Neural cell (in vitro differentiated cells): ENCODE measurements at regions not wholly inside any gene's neighbourhood (a gene's known extent, or its start where the extent isn't known, plus 50 kb on each side); places are given as distances from the start of the nearest gene placed in this dataset.
"Not testable (repeated sequence)": the region's sequence is repeated elsewhere in the genome, so short reads cannot be mapped to it uniquely, and the experiment has no call there.

Source experiments
- H2AFZ ChIP-seq: fragments of 200-600, 300-800 bp; sonication (generic), shearing (Covaris generic); 2 replicates; pipeline ENCODE4 v1.6.0; 2014; ENCODE audit warnings: low read depth, mild to moderate bottlenecking, antibody characterized with exemption, low read length, moderate library complexity
- H3F3A ChIP-seq: fragments of 200-600 bp; shearing (Covaris generic); 2 replicates; pipeline ENCODE4 v1.6.1; 2016; ENCODE audit warnings: mild to moderate bottlenecking, moderate library complexity, mixed read lengths, antibody characterized with exemption, low read length; ENCODE audit not compliant: insufficient read depth, poor library complexity, severe bottlenecking
- H3K27ac ChIP-seq: fragments of 200-600, 300-800 bp; sonication (generic), shearing (Covaris generic); 2 replicates; pipeline ENCODE4 v1.5.1; 2014; ENCODE audit warnings: mild to moderate bottlenecking, low read length, moderate library complexity
- H3K27me3 ChIP-seq: fragments of 300-800, 200-600 bp; sonication (generic), shearing (Covaris generic); 2 replicates; pipeline ENCODE4 v1.6.0; 2014; ENCODE audit warnings: mild to moderate bottlenecking, low read depth, low read length, moderate library complexity; ENCODE audit not compliant: insufficient read depth
- H3K36me3 ChIP-seq: fragments of 300-800, 200-600 bp; sonication (generic), shearing (Covaris generic); 2 replicates; pipeline ENCODE4 v1.5.1; 2014; ENCODE audit warnings: mild to moderate bottlenecking, antibody characterized with exemption, low read length, moderate library complexity; ENCODE audit not compliant: insufficient read depth
- H3K4me2 ChIP-seq: fragments of 300-800, 200-600 bp; sonication (generic), shearing (Covaris generic); 2 replicates; pipeline ENCODE4 v1.6.0; 2014; ENCODE audit warnings: mild to moderate bottlenecking, low read length
- H3K4me3 ChIP-seq: fragments of 300-800, 200-600 bp; sonication (generic), shearing (Covaris generic); 2 replicates; pipeline ENCODE4 v1.5.1; 2014; ENCODE audit warnings: mild to moderate bottlenecking, low read length, moderate library complexity
- H3K79me2 ChIP-seq: fragments of 200-600 bp; shearing (Covaris generic); replicated peaks from 2 replicates; pipeline ENCODE4 v1.6.0; 2014; ENCODE audit warnings: mild to moderate bottlenecking, low read length, moderate library complexity; ENCODE audit not compliant: insufficient read depth
- H3K9ac ChIP-seq: fragments of 300-800, 200-600 bp; sonication (generic), shearing (Covaris generic); 2 replicates; pipeline ENCODE4 v1.6.1; 2016; ENCODE audit warnings: mild to moderate bottlenecking, low read length, mixed read lengths
- H3K9me2 ChIP-seq: fragments of 200-600 bp; shearing (Covaris generic); 2 replicates; pipeline ENCODE4 v1.6.1; 2016; ENCODE audit warnings: mild to moderate bottlenecking, low read length, mixed read lengths; ENCODE audit not compliant: insufficient read depth
- H3K9me3 ChIP-seq: fragments of 200-600, 300-800 bp; sonication (generic), shearing (Covaris generic); 2 replicates; pipeline ENCODE4 v1.6.1; 2016; ENCODE audit warnings: mild to moderate bottlenecking, mixed run types, low read length, moderate library complexity, mixed read lengths
- H4K20me1 ChIP-seq: fragments of 200-600 bp; shearing (Covaris generic); 2 replicates; pipeline ENCODE4 v1.6.1; 2016; ENCODE audit warnings: mild to moderate bottlenecking, mixed run types; ENCODE audit not compliant: insufficient read depth
- EP300 ChIP-seq: fragments of 450-650 bp; conservative IDR thresholded peaks from 2 replicates; pipeline ENCODE4 v1.6.1; 2014; ENCODE audit warnings: antibody characterized with exemption, mild to moderate bottlenecking, moderate library complexity; ENCODE audit not compliant: poor library complexity, severe bottlenecking
- EZH2 ChIP-seq: fragments of 200-600, 300-800 bp; shearing (Covaris generic), sonication (generic); IDR thresholded peaks from 2 replicates; pipeline ENCODE4 v1.6.1; 2014; ENCODE audit warnings: antibody characterized with exemption, low read length, borderline replicate concordance, mild to moderate bottlenecking; ENCODE audit not compliant: insufficient read depth, poor library complexity, severe bottlenecking
- MXI1 ChIP-seq: fragments of 450-650 bp; conservative IDR thresholded peaks from 2 replicates; pipeline ENCODE4 v1.6.1; 2014; ENCODE audit warnings: antibody characterized with exemption, mild to moderate bottlenecking; ENCODE audit not compliant: poor library complexity, severe bottlenecking
- POLR2AphosphoS5 ChIP-seq: IDR thresholded peaks from 2 replicates; pipeline ENCODE4 v1.6.1; 2012
- RAD21 ChIP-seq: fragments of 450-650 bp; conservative IDR thresholded peaks from 2 replicates; pipeline ENCODE4 v1.6.1; 2014; ENCODE audit warnings: antibody characterized with exemption, mild to moderate bottlenecking, moderate library complexity
- SMC3 ChIP-seq: fragments of 450-650 bp; conservative IDR thresholded peaks from 2 replicates; pipeline ENCODE4 v1.6.1; 2014; ENCODE audit warnings: antibody characterized with exemption, mild to moderate bottlenecking, moderate library complexity; ENCODE audit not compliant: poor library complexity
- TAF1 ChIP-seq: IDR thresholded peaks from 2 replicates; pipeline ENCODE4 v1.6.1; 2012; ENCODE audit warnings: low read depth
- TF ChIP-seq, protein P1 (sequence below): IDR thresholded peaks from 2 replicates; pipeline ENCODE4 v1.6.1; 2012; ENCODE audit warnings: borderline replicate concordance
- TF ChIP-seq, protein P2 (sequence below): fragments of 450-650 bp; IDR thresholded peaks from 2 replicates; pipeline ENCODE4 v1.5.1; 2014; ENCODE audit warnings: antibody characterized with exemption, mild to moderate bottlenecking, moderate library complexity; ENCODE audit not compliant: poor library complexity, severe bottlenecking

DNA sequence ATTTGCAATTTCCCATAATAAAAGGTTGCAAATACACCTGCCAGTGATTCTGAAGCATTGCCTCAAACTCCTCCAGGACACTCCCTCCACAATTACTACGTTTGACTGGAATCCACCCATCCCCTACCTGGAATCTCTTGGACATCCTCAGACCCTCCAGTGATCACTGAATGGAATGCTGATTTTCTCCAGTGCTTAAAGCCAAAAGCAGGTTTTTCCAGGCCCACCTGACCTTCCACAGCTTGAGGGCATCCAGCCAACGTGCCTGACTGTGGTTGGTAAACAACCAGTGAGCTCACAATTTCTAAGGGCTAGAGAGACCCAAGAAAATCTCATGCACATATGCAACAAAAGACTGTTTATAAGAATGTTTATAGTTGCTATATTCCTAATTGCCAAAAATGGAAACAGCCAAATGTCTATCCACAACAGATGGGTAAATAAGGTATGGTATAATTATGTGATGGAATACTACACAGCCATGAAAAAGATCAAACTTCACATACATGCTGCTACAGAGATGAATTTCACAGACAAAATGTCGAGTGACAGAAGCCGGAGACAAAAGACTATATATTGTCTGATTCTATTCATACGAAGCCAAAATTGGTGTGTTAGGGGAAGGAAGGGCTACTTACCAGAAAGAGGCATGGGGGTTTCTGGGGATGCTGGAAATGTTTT lies 147.1 kb upstream of the RREB1 start:
- Histone ChIP-seq H4K20me1 (no peaks in the 10 kb centered on the region), H3K9me2 (no peaks in the 10 kb centered on the region), H3F3A (no peaks in the 10 kb centered on the region), H2AFZ (no peak overlapping the region), H3K4me3 (no peak overlapping the region), H3K79me2 (no peaks in the 10 kb centered on the region), H3K27me3 (no peaks in the 10 kb centered on the region), H3K27ac (no peak overlapping the region), H3K4me2 (no peak overlapping the region), H3K36me3 (no peaks in the 10 kb centered on the region), H3K9ac (no peak overlapping the region), H3K9me3 (no peaks in the 10 kb centered on the region)
- TF ChIP-seq TAF1, result no peak
- TF ChIP-seq POLR2AphosphoS5, result no peak

DNA sequence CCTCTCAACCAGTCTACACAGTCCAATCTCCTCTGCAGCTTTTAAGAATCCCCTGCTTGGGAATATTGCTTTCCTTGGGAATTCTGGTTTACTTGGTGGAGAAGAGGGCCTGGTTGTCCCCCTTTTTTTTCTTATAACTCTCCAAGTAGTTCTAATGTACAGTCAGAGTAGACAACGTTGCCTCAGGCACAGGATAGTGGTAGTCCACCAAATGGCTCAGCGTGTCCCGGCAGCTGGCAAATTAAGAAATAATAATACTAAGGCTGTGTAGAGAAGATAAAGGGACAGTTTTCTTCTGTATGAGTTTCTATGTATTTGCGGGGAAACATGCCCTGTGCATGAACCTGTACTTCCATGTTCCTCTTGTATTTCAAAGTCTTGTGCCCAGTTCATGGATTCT lies 145.7 kb upstream of the RREB1 start:
- no peaks in the 10 kb centered on the region for H3K36me3 ChIP-seq

DNA sequence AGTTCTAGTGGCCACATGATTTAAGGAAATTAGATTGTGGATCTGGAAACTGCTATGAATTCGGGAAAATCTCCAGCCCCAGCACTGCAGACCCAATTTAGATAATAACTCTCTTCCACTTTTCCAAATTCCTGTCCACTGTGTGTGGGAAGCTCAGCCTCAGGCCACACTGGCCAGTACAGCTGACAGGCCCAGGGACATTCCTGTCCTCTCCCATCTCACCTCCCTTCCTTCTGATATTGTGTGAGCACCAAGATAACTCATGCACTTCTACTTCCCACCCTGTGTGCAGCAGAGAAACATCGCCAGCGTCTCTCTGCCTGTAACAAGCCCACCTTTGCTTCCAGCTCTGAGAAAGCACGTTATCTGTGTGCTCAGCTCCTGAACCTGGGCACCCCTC lies 145.1 kb upstream of the RREB1 start:
- H3K79me2 ChIP-seq, result no peaks in the 10 kb centered on the region
- H3K36me3 ChIP-seq, result no peaks in the 10 kb centered on the region
- no peak overlapping the region for H3K9ac ChIP-seq

More for the DNA sequence above, 145.7 kb upstream of the RREB1 start:
- no peaks in the 10 kb centered on the region for H3F3A ChIP-seq
- no peaks in the 10 kb centered on the region for H3K79me2 ChIP-seq
- H3K9me3 ChIP-seq, result no peaks in the 10 kb centered on the region
- H3K27me3 ChIP-seq, result no peaks in the 10 kb centered on the region
- no peaks in the 10 kb centered on the region for H3K9me2 ChIP-seq
- no peak overlapping the region for H3K4me3 ChIP-seq
- no peaks in the 10 kb centered on the region for H4K20me1 ChIP-seq
- H3K27ac ChIP-seq, result no peak overlapping the region
- H3K9ac ChIP-seq, result no peak overlapping the region
- H3K4me2 ChIP-seq, result no peak overlapping the region
- TF ChIP-seq EZH2 (no peak), RAD21 (no peak), SMC3 (no peak), TAF1 (no peak), MXI1 (no peak), POLR2AphosphoS5 (no peak)
- TF ChIP-seq, protein P1, sequence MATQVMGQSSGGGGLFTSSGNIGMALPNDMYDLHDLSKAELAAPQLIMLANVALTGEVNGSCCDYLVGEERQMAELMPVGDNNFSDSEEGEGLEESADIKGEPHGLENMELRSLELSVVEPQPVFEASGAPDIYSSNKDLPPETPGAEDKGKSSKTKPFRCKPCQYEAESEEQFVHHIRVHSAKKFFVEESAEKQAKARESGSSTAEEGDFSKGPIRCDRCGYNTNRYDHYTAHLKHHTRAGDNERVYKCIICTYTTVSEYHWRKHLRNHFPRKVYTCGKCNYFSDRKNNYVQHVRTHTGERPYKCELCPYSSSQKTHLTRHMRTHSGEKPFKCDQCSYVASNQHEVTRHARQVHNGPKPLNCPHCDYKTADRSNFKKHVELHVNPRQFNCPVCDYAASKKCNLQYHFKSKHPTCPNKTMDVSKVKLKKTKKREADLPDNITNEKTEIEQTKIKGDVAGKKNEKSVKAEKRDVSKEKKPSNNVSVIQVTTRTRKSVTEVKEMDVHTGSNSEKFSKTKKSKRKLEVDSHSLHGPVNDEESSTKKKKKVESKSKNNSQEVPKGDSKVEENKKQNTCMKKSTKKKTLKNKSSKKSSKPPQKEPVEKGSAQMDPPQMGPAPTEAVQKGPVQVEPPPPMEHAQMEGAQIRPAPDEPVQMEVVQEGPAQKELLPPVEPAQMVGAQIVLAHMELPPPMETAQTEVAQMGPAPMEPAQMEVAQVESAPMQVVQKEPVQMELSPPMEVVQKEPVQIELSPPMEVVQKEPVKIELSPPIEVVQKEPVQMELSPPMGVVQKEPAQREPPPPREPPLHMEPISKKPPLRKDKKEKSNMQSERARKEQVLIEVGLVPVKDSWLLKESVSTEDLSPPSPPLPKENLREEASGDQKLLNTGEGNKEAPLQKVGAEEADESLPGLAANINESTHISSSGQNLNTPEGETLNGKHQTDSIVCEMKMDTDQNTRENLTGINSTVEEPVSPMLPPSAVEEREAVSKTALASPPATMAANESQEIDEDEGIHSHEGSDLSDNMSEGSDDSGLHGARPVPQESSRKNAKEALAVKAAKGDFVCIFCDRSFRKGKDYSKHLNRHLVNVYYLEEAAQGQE, result no peak
- H2AFZ ChIP-seq, result no peak overlapping the region

DNA sequence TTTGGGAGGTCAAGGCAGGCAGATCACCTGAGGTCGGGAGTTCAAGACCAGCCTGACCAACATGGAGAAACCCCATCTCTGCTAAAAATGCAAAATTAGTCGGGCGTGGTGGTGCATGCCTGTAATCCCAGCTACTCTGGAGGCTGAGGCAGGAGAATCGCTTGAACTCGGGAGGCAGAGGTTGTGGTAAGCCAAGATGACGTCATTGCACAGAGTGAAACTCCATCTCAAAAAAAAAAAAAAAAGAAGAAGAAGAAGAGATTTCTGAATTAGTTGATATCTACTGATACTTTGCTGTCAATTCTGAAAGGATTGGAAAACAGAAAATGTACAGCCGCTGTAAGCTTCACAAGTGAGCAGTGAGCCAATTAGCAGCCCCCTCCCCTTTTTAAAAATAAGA lies 144.4 kb upstream of the RREB1 start:
- not testable (repeated sequence) for H3K9me3 ChIP-seq, H3K27ac ChIP-seq, H2AFZ ChIP-seq, H3K4me2 ChIP-seq, H4K20me1 ChIP-seq, H3F3A ChIP-seq, H3K9me2 ChIP-seq, H3K27me3 ChIP-seq, H3K4me3 ChIP-seq, H3K36me3 ChIP-seq, H3K79me2 ChIP-seq, H3K9ac ChIP-seq

More for the DNA sequence above, 145.1 kb upstream of the RREB1 start:
- no peak overlapping the region for H2AFZ ChIP-seq
- no peak overlapping the region for H3K4me3 ChIP-seq
- no peak overlapping the region for H3K4me2 ChIP-seq
- no peaks in the 10 kb centered on the region for H4K20me1 ChIP-seq
- no peaks in the 10 kb centered on the region for H3K9me3 ChIP-seq
- no peaks in the 10 kb centered on the region for H3K27me3 ChIP-seq
- TF ChIP-seq SMC3 (no peak), TAF1 (no peak), EP300 (no peak), POLR2AphosphoS5 (no peak)
- TF ChIP-seq, protein P2, sequence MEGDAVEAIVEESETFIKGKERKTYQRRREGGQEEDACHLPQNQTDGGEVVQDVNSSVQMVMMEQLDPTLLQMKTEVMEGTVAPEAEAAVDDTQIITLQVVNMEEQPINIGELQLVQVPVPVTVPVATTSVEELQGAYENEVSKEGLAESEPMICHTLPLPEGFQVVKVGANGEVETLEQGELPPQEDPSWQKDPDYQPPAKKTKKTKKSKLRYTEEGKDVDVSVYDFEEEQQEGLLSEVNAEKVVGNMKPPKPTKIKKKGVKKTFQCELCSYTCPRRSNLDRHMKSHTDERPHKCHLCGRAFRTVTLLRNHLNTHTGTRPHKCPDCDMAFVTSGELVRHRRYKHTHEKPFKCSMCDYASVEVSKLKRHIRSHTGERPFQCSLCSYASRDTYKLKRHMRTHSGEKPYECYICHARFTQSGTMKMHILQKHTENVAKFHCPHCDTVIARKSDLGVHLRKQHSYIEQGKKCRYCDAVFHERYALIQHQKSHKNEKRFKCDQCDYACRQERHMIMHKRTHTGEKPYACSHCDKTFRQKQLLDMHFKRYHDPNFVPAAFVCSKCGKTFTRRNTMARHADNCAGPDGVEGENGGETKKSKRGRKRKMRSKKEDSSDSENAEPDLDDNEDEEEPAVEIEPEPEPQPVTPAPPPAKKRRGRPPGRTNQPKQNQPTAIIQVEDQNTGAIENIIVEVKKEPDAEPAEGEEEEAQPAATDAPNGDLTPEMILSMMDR, result no peak
- no peaks in the 10 kb centered on the region for H3K9me2 ChIP-seq
- no peak overlapping the region for H3K27ac ChIP-seq
- H3F3A ChIP-seq, result no peaks in the 10 kb centered on the region
